Esophagus (tissue), 2 donors: ENCODE measurements at regions not wholly inside any gene's neighbourhood (a gene's known extent, or its start where the extent isn't known, plus 50 kb on each side); places are given as distances from the start of the nearest gene placed in this dataset.
"Not testable (repeated sequence)": the region's sequence is repeated elsewhere in the genome, so short reads cannot be mapped to it uniquely, and the experiment has no call there.

ENCODE experiments used
- H3K27ac ChIP-seq, 2 donors: one replicate each; pipeline ENCODE4 v1.5.1; 2013; ENCODE audit warnings: low read depth in 2 of 2, mild to moderate bottlenecking in 2 of 2, inconsistent platforms in 1 of 2, low read length in 1 of 2, moderate library complexity in 1 of 2
- H3K27me3 ChIP-seq, 2 donors: one replicate each; pipeline ENCODE4 v1.6.1; 2013; ENCODE audit warnings: low read length in 2 of 2, control low read depth in 1 of 2, mild to moderate bottlenecking in 1 of 2; ENCODE audit not compliant: insufficient read depth in 2 of 2, control insufficient read depth in 1 of 2
- H3K36me3 ChIP-seq, 2 donors: one replicate each; pipeline ENCODE4 v1.6.1; 2013; ENCODE audit warnings: low read length in 1 of 2; ENCODE audit not compliant: control insufficient read depth in 2 of 2, insufficient read depth in 2 of 2
- H3K4me1 ChIP-seq, 2 donors: one replicate each; pipeline ENCODE4 v1.6.1; 2013; ENCODE audit warnings: low read length in 1 of 2; ENCODE audit not compliant: control insufficient read depth in 2 of 2, insufficient read depth in 2 of 2
- H3K4me3 ChIP-seq, 2 donors: one replicate each; pipeline ENCODE4 v1.5.1; 2013; ENCODE audit warnings: low read length in 2 of 2, mild to moderate bottlenecking in 2 of 2, low read depth in 1 of 2, moderate library complexity in 1 of 2
- H3K9me3 ChIP-seq, 2 donors: one replicate each; pipeline ENCODE4 v1.6.1; 2013; ENCODE audit warnings: mild to moderate bottlenecking in 2 of 2, low read depth in 1 of 2, low read length in 1 of 2, moderate library complexity in 1 of 2; ENCODE audit not compliant: control insufficient read depth in 2 of 2, insufficient read depth in 1 of 2
- WGBS, 2 donors: extraction: QIAGEN DNeasy Blood & Tissue Kit; methylation state at CpG; one replicate each; pipeline ENCODE4 v1.1.7; 2013; 5-methylcytosine and 5-hydroxymethylcytosine counted together
- donor health status: healthy with polysubstance abuse.
- donor health status: Bipolar disorder and iron deficiency.

DNA sequence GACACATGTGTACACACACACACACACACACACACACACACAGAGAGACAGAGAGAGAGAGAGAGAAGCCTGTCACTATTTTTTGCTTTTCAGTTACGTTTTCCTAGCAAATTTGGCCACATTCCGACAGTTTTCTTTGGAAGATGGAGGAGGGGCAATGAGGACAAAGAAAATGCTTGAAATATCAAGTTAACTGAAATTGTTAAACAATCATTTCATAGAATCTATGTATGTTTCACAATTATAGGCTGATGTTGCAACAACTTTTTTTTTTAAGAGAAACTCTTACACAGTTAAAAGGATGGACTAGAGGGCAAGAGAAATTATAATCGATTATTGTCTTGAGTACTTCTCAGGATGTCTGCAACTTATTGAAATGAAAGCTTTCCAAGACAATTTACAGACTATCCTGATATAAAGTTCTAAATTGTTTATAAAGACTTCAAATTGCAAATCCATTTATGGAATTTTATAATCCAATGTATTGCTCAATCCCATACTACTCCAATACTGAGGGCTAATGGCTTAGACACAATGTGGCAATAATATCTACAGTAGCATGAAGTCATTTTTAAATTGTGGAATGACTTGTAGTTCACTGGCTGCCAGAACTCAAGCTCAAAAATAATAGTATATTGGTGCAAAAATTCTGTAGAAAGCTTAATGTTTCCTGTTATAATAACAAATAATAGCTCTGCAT is 647.0 kb upstream of the PCDH7 start:
- H3K4me1 ChIP-seq, result no peaks in the 10 kb centered on the region
- no peaks in the 10 kb centered on the region for H3K27me3 ChIP-seq
- H3K4me3 ChIP-seq, result no peak overlapping the region
- H3K9me3 ChIP-seq, result peaks cover under 1 to 2% of the 10 kb centered on the region in 2 donors
- H3K27ac ChIP-seq, result no peak overlapping the region
- H3K36me3 ChIP-seq, result no peaks in the 10 kb centered on the region
- WGBS, 2 donors, result 59 to 64% methylated on average over 3 of the region's 3 CpGs

GRCh38 chr4:30092420-30093128 is 627.6 kb upstream of the PCDH7 start:
- not testable (repeated sequence) for H3K9me3 ChIP-seq, H3K36me3 ChIP-seq, H3K27ac ChIP-seq, H3K4me1 ChIP-seq, H3K27me3 ChIP-seq, H3K4me3 ChIP-seq
- whole genome bisulfite sequencing, 2 donors, result 96 to 98% methylated on average over 37 of the region's 37 CpGs

DNA sequence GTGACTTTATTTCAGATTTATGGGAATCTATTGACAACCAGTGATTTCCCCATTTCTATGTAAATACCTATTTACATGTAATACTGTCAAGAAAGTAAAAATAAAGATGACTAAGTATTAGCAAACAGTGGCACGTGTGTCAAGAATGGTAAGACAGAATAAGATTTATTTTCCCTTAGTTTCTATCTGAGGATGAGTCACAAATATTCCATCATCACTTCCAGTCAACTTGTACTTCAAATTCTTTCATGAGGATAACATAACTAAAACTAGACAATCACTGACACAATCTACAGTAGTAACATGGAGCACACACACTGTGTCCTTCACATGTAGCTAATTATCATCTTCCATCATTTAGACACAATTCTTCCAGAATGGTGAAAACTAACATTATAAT is 625.3 kb upstream of the PCDH7 start:
- Histone ChIP-seq H3K27ac (no peak overlapping the region), H3K27me3 (no peaks in the 10 kb centered on the region), H3K9me3 (peaks cover 2 to 6% of the 10 kb centered on the region in 2 donors), H3K36me3 (no peaks in the 10 kb centered on the region), H3K4me1 (no peaks in the 10 kb centered on the region), H3K4me3 (no peak overlapping the region)
- 40 to 63% methylated on average over 1 of the region's 1 CpG for WGBS, 2 donors

DNA sequence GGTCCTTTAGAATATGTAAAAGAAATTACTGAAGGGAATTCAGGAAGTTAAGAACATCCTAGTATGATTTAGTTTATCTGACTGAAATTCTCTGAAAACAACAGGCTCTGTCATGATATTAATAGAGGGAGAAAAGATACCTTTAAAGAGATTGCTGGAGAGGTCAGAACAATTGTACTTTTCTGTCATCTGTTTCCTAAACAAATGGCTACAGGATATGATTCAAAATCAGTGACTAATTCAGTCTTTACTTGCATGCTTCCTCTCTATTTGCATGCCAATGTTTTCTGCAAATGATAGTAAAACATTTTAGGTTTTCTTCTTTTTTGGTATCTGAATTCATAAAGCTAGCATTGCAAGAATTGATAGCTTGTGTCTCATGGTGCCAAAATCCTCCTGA is 616.7 kb upstream of the PCDH7 start:
- H3K27me3 ChIP-seq, result no peaks in the 10 kb centered on the region
- H3K9me3 ChIP-seq, result no peaks in the 10 kb centered on the region
- H3K27ac ChIP-seq, result no peak overlapping the region
- H3K4me3 ChIP-seq, result no peak overlapping the region
- H3K36me3 ChIP-seq, result no peaks in the 10 kb centered on the region
- H3K4me1 ChIP-seq, result no peaks in the 10 kb centered on the region

GRCh38 chr4:30116401-30116800 is 603.8 kb upstream of the PCDH7 start:
- no peak overlapping the region for H3K27ac ChIP-seq
- WGBS, 2 donors, result 56 to 74% methylated on average over 4 of the region's 4 CpGs
- no peaks in the 10 kb centered on the region for H3K9me3 ChIP-seq
- H3K4me1 ChIP-seq, result no peaks in the 10 kb centered on the region
- no peaks in the 10 kb centered on the region for H3K36me3 ChIP-seq
- H3K27me3 ChIP-seq, result no peaks in the 10 kb centered on the region
- H3K4me3 ChIP-seq, result no peak overlapping the region

DNA sequence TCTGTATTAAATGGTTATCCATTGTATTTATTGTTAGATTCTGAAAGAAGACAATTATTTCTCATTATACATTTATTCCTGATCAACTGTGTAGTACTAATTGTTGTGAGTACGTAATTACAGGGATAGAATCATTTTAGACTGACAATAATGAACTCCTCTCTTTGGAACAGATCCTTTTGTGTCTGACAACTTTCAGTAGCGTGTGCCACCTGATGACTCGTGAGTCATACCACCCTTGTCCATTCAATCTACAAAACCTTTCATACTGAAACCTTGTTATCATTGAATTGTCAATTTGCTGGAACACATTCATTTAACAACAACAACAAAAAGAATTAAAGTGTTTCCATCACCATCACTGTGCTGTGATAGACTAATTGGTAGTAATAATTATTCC is 602.7 kb upstream of the PCDH7 start:
- Histone ChIP-seq H3K4me3 (no peak overlapping the region), H3K27me3 (no peaks in the 10 kb centered on the region), H3K4me1 (no peaks in the 10 kb centered on the region), H3K27ac (no peak overlapping the region), H3K9me3 (no peaks in the 10 kb centered on the region), H3K36me3 (no peaks in the 10 kb centered on the region)
- 78% methylated on average over 3 of the region's 3 CpGs for WGBS, 2 donors

GRCh38 chr4:30122711-30123110 is 597.5 kb upstream of the PCDH7 start:
- Histone ChIP-seq H3K4me3 (no peak overlapping the region), H3K27ac (no peak overlapping the region), H3K27me3 (no peaks in the 10 kb centered on the region), H3K4me1 (no peaks in the 10 kb centered on the region), H3K36me3 (no peaks in the 10 kb centered on the region), H3K9me3 (no peaks in the 10 kb centered on the region)
- 43 to 46% methylated on average over 3 of the region's 3 CpGs for WGBS, 2 donors

GRCh38 chr4:30124621-30125020 is 595.5 kb upstream of the PCDH7 start:
- not testable (repeated sequence) for H3K27ac ChIP-seq, H3K4me1 ChIP-seq, H3K9me3 ChIP-seq, H3K27me3 ChIP-seq, H3K4me3 ChIP-seq, H3K36me3 ChIP-seq
- WGBS, 2 donors, result 87 to 92% methylated on average over 1 of the region's 2 CpGs

GRCh38 chr4:30125868-30126267 is 594.3 kb upstream of the PCDH7 start:
- no peak overlapping the region for H3K27ac ChIP-seq
- no peaks in the 10 kb centered on the region for H3K36me3 ChIP-seq
- no peaks in the 10 kb centered on the region for H3K27me3 ChIP-seq
- no peak overlapping the region for H3K4me3 ChIP-seq
- WGBS, 2 donors, result 29 to 35% methylated on average over 1 of the region's 1 CpG
- no peaks in the 10 kb centered on the region for H3K9me3 ChIP-seq
- H3K4me1 ChIP-seq, result no peaks in the 10 kb centered on the region

DNA sequence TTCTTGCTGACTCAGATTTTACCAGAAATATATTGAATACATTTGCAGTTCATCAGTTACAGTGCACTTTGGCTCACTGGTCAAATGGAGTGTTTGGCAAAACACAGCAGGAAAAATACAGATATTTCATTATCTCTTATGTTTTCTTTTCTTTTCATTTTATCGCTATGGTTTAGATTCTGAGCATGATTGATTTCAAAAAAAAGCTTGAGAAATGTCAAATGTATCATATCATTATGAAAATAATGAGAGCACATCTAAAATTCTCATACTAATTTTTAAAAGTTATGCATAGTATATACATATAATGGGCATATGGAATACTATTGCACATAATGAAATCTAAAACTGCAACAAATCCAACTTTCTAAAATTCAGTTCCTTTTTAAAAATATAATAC is 593.8 kb upstream of the PCDH7 start:
- WGBS, 2 donors, result 66 to 74% methylated on average over 1 of the region's 1 CpG
- no peaks in the 10 kb centered on the region for H3K36me3 ChIP-seq
- no peak overlapping the region for H3K27ac ChIP-seq
- no peaks in the 10 kb centered on the region for H3K27me3 ChIP-seq
- H3K4me1 ChIP-seq, result no peaks in the 10 kb centered on the region
- no peaks in the 10 kb centered on the region for H3K9me3 ChIP-seq
- no peak overlapping the region for H3K4me3 ChIP-seq
